ENCODE measurements at regions not wholly inside any gene's neighbourhood (a gene's known extent, or its start where the extent isn't known, plus 50 kb on each side); places are given as distances from the start of the nearest gene placed in this dataset.

DNA sequence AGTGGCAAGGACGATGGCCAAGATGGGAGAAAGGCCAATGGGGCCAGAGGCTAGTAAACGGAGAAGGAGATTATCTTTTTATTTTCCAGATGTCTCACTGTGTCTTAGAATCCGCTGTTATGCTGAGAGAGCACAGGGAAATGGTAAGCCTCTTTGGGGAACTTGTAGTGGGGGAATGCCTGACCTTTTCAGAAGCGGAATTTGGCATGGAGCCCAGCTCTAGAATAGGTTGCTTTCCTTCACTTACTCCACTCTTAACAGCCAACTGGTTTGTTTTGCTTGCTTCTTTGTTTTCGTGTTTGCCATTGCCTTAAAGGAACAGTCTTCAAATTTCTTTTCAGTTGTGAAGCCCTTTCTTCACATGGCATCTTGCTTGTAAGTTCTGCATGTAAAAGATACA is 316.2 kb upstream of the THRB start:
- DNase-seq (ENCODE audit: low read depth, low spot score) (no peak), ATAC-seq (no peak)
- Histone ChIP-seq H3K9me3 (ENCODE audit: control insufficient read depth, insufficient read depth, low read depth, low read length) (no peaks in the 10 kb centered on the region), H3K36me3 (ENCODE audit: control insufficient read depth, insufficient read depth, low read length) (no peaks in the 10 kb centered on the region), H3K27ac (ENCODE audit: low read length) (no peak overlapping the region), H3K27me3 (ENCODE audit: control insufficient read depth, insufficient read depth, low read length) (no peaks in the 10 kb centered on the region), H3K4me3 (ENCODE audit: low read depth in 2 of 2, low read length in 2 of 2) (no peak overlapping the region), H3K4me1 (ENCODE audit: control insufficient read depth, insufficient read depth, low read length) (no peaks in the 10 kb centered on the region)
- no peak for TF ChIP-seq SIN3A (IDR thresholded peaks at IDR 0.05; ENCODE audit: borderline replicate concordance, insufficient read depth, low read depth, low read length)
- TF ChIP-seq, protein P1, sequence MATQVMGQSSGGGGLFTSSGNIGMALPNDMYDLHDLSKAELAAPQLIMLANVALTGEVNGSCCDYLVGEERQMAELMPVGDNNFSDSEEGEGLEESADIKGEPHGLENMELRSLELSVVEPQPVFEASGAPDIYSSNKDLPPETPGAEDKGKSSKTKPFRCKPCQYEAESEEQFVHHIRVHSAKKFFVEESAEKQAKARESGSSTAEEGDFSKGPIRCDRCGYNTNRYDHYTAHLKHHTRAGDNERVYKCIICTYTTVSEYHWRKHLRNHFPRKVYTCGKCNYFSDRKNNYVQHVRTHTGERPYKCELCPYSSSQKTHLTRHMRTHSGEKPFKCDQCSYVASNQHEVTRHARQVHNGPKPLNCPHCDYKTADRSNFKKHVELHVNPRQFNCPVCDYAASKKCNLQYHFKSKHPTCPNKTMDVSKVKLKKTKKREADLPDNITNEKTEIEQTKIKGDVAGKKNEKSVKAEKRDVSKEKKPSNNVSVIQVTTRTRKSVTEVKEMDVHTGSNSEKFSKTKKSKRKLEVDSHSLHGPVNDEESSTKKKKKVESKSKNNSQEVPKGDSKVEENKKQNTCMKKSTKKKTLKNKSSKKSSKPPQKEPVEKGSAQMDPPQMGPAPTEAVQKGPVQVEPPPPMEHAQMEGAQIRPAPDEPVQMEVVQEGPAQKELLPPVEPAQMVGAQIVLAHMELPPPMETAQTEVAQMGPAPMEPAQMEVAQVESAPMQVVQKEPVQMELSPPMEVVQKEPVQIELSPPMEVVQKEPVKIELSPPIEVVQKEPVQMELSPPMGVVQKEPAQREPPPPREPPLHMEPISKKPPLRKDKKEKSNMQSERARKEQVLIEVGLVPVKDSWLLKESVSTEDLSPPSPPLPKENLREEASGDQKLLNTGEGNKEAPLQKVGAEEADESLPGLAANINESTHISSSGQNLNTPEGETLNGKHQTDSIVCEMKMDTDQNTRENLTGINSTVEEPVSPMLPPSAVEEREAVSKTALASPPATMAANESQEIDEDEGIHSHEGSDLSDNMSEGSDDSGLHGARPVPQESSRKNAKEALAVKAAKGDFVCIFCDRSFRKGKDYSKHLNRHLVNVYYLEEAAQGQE (IDR thresholded peaks at IDR 0.05; ENCODE audit: insufficient read depth in 1 of 2, low read depth in 2 of 2, low read length in 1 of 2): no peak
- no peak for TF ChIP-seq TCF7L2 (IDR thresholded peaks at IDR 0.05; ENCODE audit: low read depth, low read length)
- no peak for TF ChIP-seq POLR2AphosphoS5 (IDR thresholded peaks at IDR 0.05; ENCODE audit: low read depth, low read length)
- TF ChIP-seq, protein P2, sequence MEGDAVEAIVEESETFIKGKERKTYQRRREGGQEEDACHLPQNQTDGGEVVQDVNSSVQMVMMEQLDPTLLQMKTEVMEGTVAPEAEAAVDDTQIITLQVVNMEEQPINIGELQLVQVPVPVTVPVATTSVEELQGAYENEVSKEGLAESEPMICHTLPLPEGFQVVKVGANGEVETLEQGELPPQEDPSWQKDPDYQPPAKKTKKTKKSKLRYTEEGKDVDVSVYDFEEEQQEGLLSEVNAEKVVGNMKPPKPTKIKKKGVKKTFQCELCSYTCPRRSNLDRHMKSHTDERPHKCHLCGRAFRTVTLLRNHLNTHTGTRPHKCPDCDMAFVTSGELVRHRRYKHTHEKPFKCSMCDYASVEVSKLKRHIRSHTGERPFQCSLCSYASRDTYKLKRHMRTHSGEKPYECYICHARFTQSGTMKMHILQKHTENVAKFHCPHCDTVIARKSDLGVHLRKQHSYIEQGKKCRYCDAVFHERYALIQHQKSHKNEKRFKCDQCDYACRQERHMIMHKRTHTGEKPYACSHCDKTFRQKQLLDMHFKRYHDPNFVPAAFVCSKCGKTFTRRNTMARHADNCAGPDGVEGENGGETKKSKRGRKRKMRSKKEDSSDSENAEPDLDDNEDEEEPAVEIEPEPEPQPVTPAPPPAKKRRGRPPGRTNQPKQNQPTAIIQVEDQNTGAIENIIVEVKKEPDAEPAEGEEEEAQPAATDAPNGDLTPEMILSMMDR (IDR thresholded peaks at IDR 0.05): no peak
- BruUV-seq (replicated peaks): no TSS peak
- intact Hi-C loops (cut with micrococcal nuclease; ENCODE audit: unreplicated experiment): no loop called here
- ChIA-PET CTCF (no interaction called here), POLR2A (no interaction called here)
- in situ Hi-C loops (cut with HindIII; ENCODE audit: low pct_unique_long_range_greater_than_20kb, low sequenced_read_pairs): no loop called here

DNA sequence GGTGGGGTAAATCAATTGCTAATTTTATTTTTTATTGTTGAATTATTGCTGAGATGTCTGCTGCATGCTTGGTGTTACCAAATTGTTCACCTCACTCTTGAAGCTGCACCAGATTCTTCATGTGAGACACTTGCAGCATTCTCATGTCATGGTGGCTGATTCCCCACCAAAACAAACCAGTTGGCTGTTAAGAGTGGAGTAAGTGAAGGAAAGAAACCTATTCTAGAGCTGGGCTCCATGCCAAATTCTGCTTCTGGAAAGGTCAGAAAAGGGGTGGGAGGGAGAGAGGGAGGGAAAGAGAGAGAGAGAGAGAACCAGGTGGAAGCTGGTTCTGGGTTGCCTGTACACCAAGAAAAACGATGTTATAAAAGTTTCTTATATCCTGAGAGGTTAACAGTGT is 317.5 kb upstream of the THRB start:
- no TSS peak for BruUV-seq (replicated peaks)
- Histone ChIP-seq H3K4me3 (ENCODE audit: low read depth in 2 of 2, low read length in 2 of 2) (no peak overlapping the region), H3K36me3 (ENCODE audit: control insufficient read depth, insufficient read depth, low read length) (no peaks in the 10 kb centered on the region), H3K27ac (ENCODE audit: low read length) (no peak overlapping the region), H3K27me3 (ENCODE audit: control insufficient read depth, insufficient read depth, low read length) (no peaks in the 10 kb centered on the region), H3K4me1 (ENCODE audit: control insufficient read depth, insufficient read depth, low read length) (no peaks in the 10 kb centered on the region), H3K9me3 (ENCODE audit: control insufficient read depth, insufficient read depth, low read depth, low read length) (no peaks in the 10 kb centered on the region)
- intact Hi-C loops (cut with micrococcal nuclease; ENCODE audit: unreplicated experiment): no loop called here
- in situ Hi-C loops (cut with HindIII; ENCODE audit: low pct_unique_long_range_greater_than_20kb, low sequenced_read_pairs): no loop called here
- POLR2A ChIA-PET: no interaction called here
- CTCF ChIA-PET: no interaction called here
- TF ChIP-seq TCF7L2 (IDR thresholded peaks at IDR 0.05; ENCODE audit: low read depth, low read length) (no peak), SIN3A (IDR thresholded peaks at IDR 0.05; ENCODE audit: borderline replicate concordance, insufficient read depth, low read depth, low read length) (no peak), POLR2AphosphoS5 (IDR thresholded peaks at IDR 0.05; ENCODE audit: low read depth, low read length) (no peak)
- TF ChIP-seq, protein P2 (IDR thresholded peaks at IDR 0.05): no peak
- TF ChIP-seq, protein P1 (IDR thresholded peaks at IDR 0.05; ENCODE audit: insufficient read depth in 1 of 2, low read depth in 2 of 2, low read length in 1 of 2): no peak
- no peak for DNase-seq (ENCODE audit: low read depth, low spot score)
- ATAC-seq: no peak
